ENCODE measurements at regions not wholly inside any gene's neighbourhood (a gene's known extent, or its start where the extent isn't known, plus 50 kb on each side); places are given as distances from the start of the nearest gene placed in this dataset.
A peak's percentile ranks its signal among the peaks of the same experiment; 100 is the strongest.
"Not testable (repeated sequence)": the region's sequence is repeated elsewhere in the genome, so short reads cannot be mapped to it uniquely, and the experiment has no call there.

- DNase-seq, result no peak
Observed at GRCh38 chr3:89946884-89947283, 839.5 kb downstream of the EPHA3 start.

- no peak for DNase-seq
Observed at GRCh38 chr3:89947337-89947954, 840.0 kb downstream of the EPHA3 start.

- no peak for DNase-seq
Observed at GRCh38 chr3:89948008-89948407, 840.6 kb downstream of the EPHA3 start.

- DNase-seq, result no peak
Observed at GRCh38 chr3:89950772-89951171, 843.4 kb downstream of the EPHA3 start.

- no peak for DNase-seq
Observed at GRCh38 chr3:89954137-89954536, 846.7 kb downstream of the EPHA3 start.

GRCh38 chr3:89955156-89955555, 847.7 kb downstream of the EPHA3 start:
- DNase-seq, result peak; percentile 1

GRCh38 chr3:89957451-89957850, 850.0 kb downstream of the EPHA3 start:
- DNase-seq, result no peak

GRCh38 chr3:89958163-89958562, 850.7 kb downstream of the EPHA3 start:
- not testable (repeated sequence) for DNase-seq

- no peak for DNase-seq
Observed at GRCh38 chr3:89964347-89964746, 856.9 kb downstream of the EPHA3 start.

- no peak for DNase-seq
Observed at GRCh38 chr3:89966877-89967665, 859.6 kb downstream of the EPHA3 start.

- DNase-seq, result no peak
Observed at GRCh38 chr3:89971329-89971728, 863.9 kb downstream of the EPHA3 start.

- DNase-seq, result peak; percentile 13
Observed at GRCh38 chr3:89973156-89973555, 865.7 kb downstream of the EPHA3 start.

GRCh38 chr3:89974903-89975519, 867.6 kb downstream of the EPHA3 start:
- no peak for DNase-seq

- DNase-seq, result no peak
Observed at GRCh38 chr3:89983449-89983848, 876.0 kb downstream of the EPHA3 start.

- DNase-seq, result no peak
Observed at GRCh38 chr3:90005281-90005847, 897.9 kb downstream of the EPHA3 start.

GRCh38 chr3:90007778-90008499, 900.5 kb downstream of the EPHA3 start:
- peak; percentile 1 for DNase-seq

GRCh38 chr3:90010341-90010740, 902.9 kb downstream of the EPHA3 start:
- no peak for DNase-seq

GRCh38 chr3:90011131-90011530, 903.7 kb downstream of the EPHA3 start:
- DNase-seq, result no peak

- no peak for DNase-seq
Observed at GRCh38 chr3:90011596-90011995, 904.2 kb downstream of the EPHA3 start.

GRCh38 chr3:90011996-90012395, 904.6 kb downstream of the EPHA3 start:
- no peak for DNase-seq

GRCh38 chr3:90015688-90016356, 908.4 kb downstream of the EPHA3 start:
- peak; percentile 59 for DNase-seq

- DNase-seq, result no peak
Observed at GRCh38 chr3:90016555-90016954, 909.1 kb downstream of the EPHA3 start.

- no peak for DNase-seq
Observed at GRCh38 chr3:90018779-90019178, 911.4 kb downstream of the EPHA3 start.

Measured in NCI-H82 (cell line).